Gastrocnemius medialis (tissue), 4 donors: ENCODE measurements at regions not wholly inside any gene's neighbourhood (a gene's known extent, or its start where the extent isn't known, plus 50 kb on each side); places are given as distances from the start of the nearest gene placed in this dataset.

Source experiments
- POLR2A ChIP-seq, 2 donors: fragments of 450-650 bp; IDR thresholded peaks; one replicate each; pipeline ENCODE4 v1.6.1; 2017; ENCODE audit warnings: antibody characterized with exemption in 2 of 2, mild to moderate bottlenecking in 2 of 2, moderate library complexity in 2 of 2
- TF ChIP-seq, protein P1 (sequence below), 5 experiments: fragments of 450-650 bp in 3 of 5; fragments of 200-600 bp in 2 of 5; sonication (generic) in 2 of 5; IDR thresholded peaks in 4 of 5; conservative IDR thresholded peaks in 1 of 5; 1 replicate in 4 of 5; 2 replicates in 1 of 5; pipeline ENCODE4 v1.5.1; 2016 to 2019; ENCODE audit warnings: antibody characterized with exemption in 5 of 5, mild to moderate bottlenecking in 3 of 5, moderate library complexity in 3 of 5

DNA sequence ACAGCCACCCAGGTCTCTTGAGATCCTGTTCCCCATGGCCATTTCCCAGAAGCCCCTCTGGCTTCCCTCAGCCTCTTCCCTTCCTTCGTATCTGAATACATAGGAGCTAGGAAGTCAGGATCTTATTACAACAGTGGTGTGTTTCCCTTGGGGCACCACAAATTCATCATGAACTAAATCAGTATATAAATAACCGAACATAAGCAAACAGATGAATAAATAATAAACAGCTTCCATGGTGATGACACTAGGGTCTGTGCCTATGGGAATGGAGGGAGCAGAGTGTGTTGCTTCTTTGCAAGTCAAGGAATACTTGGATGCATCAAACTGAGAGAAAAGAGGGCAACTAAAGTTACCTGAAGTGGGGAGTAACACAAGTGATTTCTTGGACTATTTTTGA lies 527.6 kb downstream of the LMO7 start:
- no peak for TF ChIP-seq POLR2A (IDR thresholded peaks at IDR 0.05)
- TF ChIP-seq, protein P1, sequence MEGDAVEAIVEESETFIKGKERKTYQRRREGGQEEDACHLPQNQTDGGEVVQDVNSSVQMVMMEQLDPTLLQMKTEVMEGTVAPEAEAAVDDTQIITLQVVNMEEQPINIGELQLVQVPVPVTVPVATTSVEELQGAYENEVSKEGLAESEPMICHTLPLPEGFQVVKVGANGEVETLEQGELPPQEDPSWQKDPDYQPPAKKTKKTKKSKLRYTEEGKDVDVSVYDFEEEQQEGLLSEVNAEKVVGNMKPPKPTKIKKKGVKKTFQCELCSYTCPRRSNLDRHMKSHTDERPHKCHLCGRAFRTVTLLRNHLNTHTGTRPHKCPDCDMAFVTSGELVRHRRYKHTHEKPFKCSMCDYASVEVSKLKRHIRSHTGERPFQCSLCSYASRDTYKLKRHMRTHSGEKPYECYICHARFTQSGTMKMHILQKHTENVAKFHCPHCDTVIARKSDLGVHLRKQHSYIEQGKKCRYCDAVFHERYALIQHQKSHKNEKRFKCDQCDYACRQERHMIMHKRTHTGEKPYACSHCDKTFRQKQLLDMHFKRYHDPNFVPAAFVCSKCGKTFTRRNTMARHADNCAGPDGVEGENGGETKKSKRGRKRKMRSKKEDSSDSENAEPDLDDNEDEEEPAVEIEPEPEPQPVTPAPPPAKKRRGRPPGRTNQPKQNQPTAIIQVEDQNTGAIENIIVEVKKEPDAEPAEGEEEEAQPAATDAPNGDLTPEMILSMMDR (IDR thresholded peaks at IDR 0.05 in 4 of 5, conservative IDR thresholded peaks at IDR 0.05 in 1 of 5), result no peak
